A549 (cell line): ENCODE measurements at regions not wholly inside any gene's neighbourhood (a gene's known extent, or its start where the extent isn't known, plus 50 kb on each side); places are given as distances from the start of the nearest gene placed in this dataset.

ENCODE experiments used
- ATAC-seq, 2 experiments: fragments of 200-7000 bp in 1 of 2; fragments of >200 bp in 1 of 2; cut with Nextera tagmentation in 1 of 2; cut with Tn5 transposase in 1 of 2; 3 replicates each; pipeline versions ENCODE4 v1.8.0 to v1.9.1; 2018 to 2020; ENCODE audit warnings: mild to moderate bottlenecking in 1 of 2, moderate library complexity in 1 of 2
- CTCF ChIA-PET: fragments of 300-600 bp; sonication (Branson Sonifier 250); formaldehyde crosslinking; extraction: SDS; loops from one replicate; lab custom pipeline; 2021; ENCODE audit warnings: antibody characterized with exemption, inconsistent platforms; lab: Yijun Ruan, JAX
- POLR2A ChIA-PET: fragments of 350-600 bp; formaldehyde crosslinking; extraction: SDS; loops from one replicate; lab custom pipeline; 2021; ENCODE audit warnings: antibody characterized with exemption, inconsistent platforms; lab: Yijun Ruan, JAX
- DNase-seq, 2 experiments: peaks; one replicate each; pipeline versions ENCODE4 v3.0.0 to v3.0.0-alpha.2; 2011 to 2016; ENCODE audit warnings: low read depth in 1 of 2, low spot score in 1 of 2
- FAIRE-seq: peaks from 2 replicates; lab custom pipeline; 2011; peaks lifted over from hg19 to GRCh38; lab: Jason Lieb, UNC
- H3K27ac ChIP-seq, 2 experiments: fragments of >200 bp; sonication (Bioruptor Twin); formaldehyde crosslinking; 3 replicates each; pipeline ENCODE4 v1.5.1; 2016 to 2017
- H3K4me1 ChIP-seq: fragments of >200 bp; sonication (Bioruptor Twin); formaldehyde crosslinking; 3 replicates; pipeline ENCODE4 v1.6.1; 2016
- H3K4me2 ChIP-seq: fragments of >200 bp; sonication (Bioruptor Twin); formaldehyde crosslinking; 3 replicates; pipeline ENCODE4 v1.6.1; 2016
- H3K4me3 ChIP-seq: fragments of >200 bp; sonication (Bioruptor Twin); formaldehyde crosslinking; 3 replicates; pipeline ENCODE4 v1.5.1; 2016
- H3K9me3 ChIP-seq: fragments of >200 bp; sonication (Bioruptor Twin); formaldehyde crosslinking; 3 replicates; pipeline ENCODE4 v1.6.1; 2016
- CEBPB ChIP-seq, 2 experiments: fragments of >200 bp in 1 of 2; sonication (Bioruptor Twin) in 1 of 2; formaldehyde crosslinking in 1 of 2; IDR thresholded peaks; 2 replicates each; pipeline ENCODE4 v1.6.1; 2012 to 2016
- CHD4 ChIP-seq: fragments of 200-600 bp; sonication (generic); IDR thresholded peaks from 2 replicates; pipeline ENCODE4 v1.6.1; 2016; ENCODE audit warnings: antibody characterized with exemption, mild to moderate bottlenecking, borderline replicate concordance
- CTCF ChIP-seq: fragments of >200 bp; sonication (Bioruptor Twin); formaldehyde crosslinking; IDR thresholded peaks from 3 replicates; pipeline ENCODE4 v1.5.1; 2016
- EHF ChIP-seq: fragments of 250-450 bp; sonication (Bioruptor Pico); IDR thresholded peaks from 2 replicates; pipeline ENCODE4 v1.5.0; 2020; ENCODE audit warnings: mild to moderate bottlenecking
- FOSB ChIP-seq: fragments of 250-450 bp; sonication (Bioruptor Pico); IDR thresholded peaks from 2 replicates; pipeline ENCODE4 v1.5.0; 2020; ENCODE audit warnings: mild to moderate bottlenecking, moderate library complexity
- FOSL2 ChIP-seq, 2 experiments: fragments of 450-650 bp in 1 of 2; fragments of >200 bp in 1 of 2; sonication (Bioruptor Twin) in 1 of 2; formaldehyde crosslinking; IDR thresholded peaks; 2 replicates each; pipeline versions ENCODE4 v1.5.0 to v1.6.1; 2016 to 2020; ENCODE audit warnings: mild to moderate bottlenecking in 1 of 2, moderate library complexity in 1 of 2
- HDAC2 ChIP-seq: fragments of 200-600 bp; sonication (generic); IDR thresholded peaks from 2 replicates; pipeline ENCODE4 v1.6.1; 2016
- HEYL ChIP-seq: fragments of 250-450 bp; sonication (Bioruptor Pico); IDR thresholded peaks from 2 replicates; pipeline ENCODE4 v1.8.0; 2021; ENCODE audit warnings: mild to moderate bottlenecking, moderate library complexity
- HMGXB4 ChIP-seq: fragments of 250-450 bp; sonication (Bioruptor Pico); IDR thresholded peaks from 2 replicates; pipeline ENCODE4 v1.5.0; 2021; ENCODE audit warnings: mild to moderate bottlenecking, moderate library complexity, borderline replicate concordance
- HOXA7 ChIP-seq: fragments of 250-450 bp; sonication (Bioruptor Pico); IDR thresholded peaks from 2 replicates; pipeline ENCODE4 v1.5.0; 2020; ENCODE audit warnings: mild to moderate bottlenecking, moderate library complexity
- JUNB ChIP-seq: fragments of >200 bp; sonication (Bioruptor Twin); formaldehyde crosslinking; IDR thresholded peaks from 2 replicates; pipeline ENCODE4 v1.6.1; 2016
- KDM5A ChIP-seq: fragments of 200-600 bp; sonication (generic); IDR thresholded peaks from 2 replicates; pipeline ENCODE4 v1.6.1; 2016; ENCODE audit warnings: antibody characterized with exemption, mild to moderate bottlenecking
- MAFK ChIP-seq: fragments of 450-650 bp; IDR thresholded peaks from 2 replicates; pipeline ENCODE4 v1.6.1; 2014; ENCODE audit not compliant: partially characterized antibody
- MAZ ChIP-seq: fragments of 150-350 bp; IDR thresholded peaks from 2 replicates; pipeline ENCODE4 v1.6.1; 2014; ENCODE audit warnings: antibody characterized with exemption, low read depth, low read length, borderline replicate concordance
- PBX3 ChIP-seq: IDR thresholded peaks from 2 replicates; pipeline ENCODE4 v1.6.1; 2012
- POLR2AphosphoS2 ChIP-seq: conservative IDR thresholded peaks from 2 replicates; pipeline ENCODE4 v1.6.1; 2012; ENCODE audit warnings: low read length, improper control_type of control experiment, inconsistent platforms
- RAD21 ChIP-seq, 2 experiments: fragments of >200 bp in 1 of 2; sonication (Bioruptor Twin) in 1 of 2; formaldehyde crosslinking in 1 of 2; IDR thresholded peaks in 1 of 2; conservative IDR thresholded peaks in 1 of 2; 2 replicates in 1 of 2; 3 replicates in 1 of 2; pipeline ENCODE4 v1.6.1; 2012 to 2018; ENCODE audit warnings: inconsistent platforms in 1 of 2
- RARB ChIP-seq: fragments of 250-450 bp; sonication (Bioruptor Pico); IDR thresholded peaks from 2 replicates; pipeline ENCODE4 v1.8.0; 2021; ENCODE audit warnings: mild to moderate bottlenecking, moderate library complexity
- REST ChIP-seq: fragments of 200-600 bp; sonication (generic); IDR thresholded peaks from 2 replicates; pipeline ENCODE4 v1.6.1; 2016; ENCODE audit warnings: antibody characterized with exemption, mild to moderate bottlenecking, moderate library complexity
- RFX5 ChIP-seq: fragments of 450-650 bp; IDR thresholded peaks from 2 replicates; pipeline ENCODE4 v1.7.1; 2014; ENCODE audit warnings: antibody characterized with exemption, mild to moderate bottlenecking, moderate library complexity
- RNF2 ChIP-seq: fragments of 200-600 bp; sonication (generic); IDR thresholded peaks from 2 replicates; pipeline ENCODE4 v1.6.1; 2016; ENCODE audit warnings: low read depth, mild to moderate bottlenecking, antibody characterized with exemption, moderate library complexity, borderline replicate concordance
- SMC3 ChIP-seq: fragments of >200 bp; sonication (Bioruptor Twin); formaldehyde crosslinking; IDR thresholded peaks from 3 replicates; pipeline ENCODE4 v1.6.1; 2018; ENCODE audit warnings: inconsistent platforms
- TFCP2L1 ChIP-seq: fragments of 250-450 bp; sonication (Bioruptor Pico); IDR thresholded peaks from 2 replicates; pipeline ENCODE4 v1.5.0; 2021; ENCODE audit warnings: mild to moderate bottlenecking
- TP53 ChIP-seq: fragments of 250-450 bp; sonication (Bioruptor Pico); IDR thresholded peaks from 2 replicates; pipeline ENCODE4 v1.5.0; 2021; ENCODE audit warnings: mild to moderate bottlenecking, moderate library complexity
- ZNF302 ChIP-seq: fragments of 250-450 bp; sonication (Bioruptor Pico); IDR thresholded peaks from 2 replicates; pipeline ENCODE4 v1.9.0; 2021; ENCODE audit warnings: inconsistent platforms, mild to moderate bottlenecking, moderate library complexity
- ZSCAN20 ChIP-seq: fragments of 250-450 bp; sonication (Bioruptor Pico); IDR thresholded peaks from 2 replicates; pipeline ENCODE4 v1.8.0; 2022; ENCODE audit warnings: mild to moderate bottlenecking, moderate library complexity
- whole genome bisulfite sequencing: methylation state at CpG from one replicate; pipeline ENCODE4 v1.1.6; 2017; ENCODE audit errors: missing lambda C conversion rate; 5-methylcytosine and 5-hydroxymethylcytosine counted together

- H3K9me3 ChIP-seq, result no peaks in the 10 kb centered on the region; the same call in 2 of the 3 replicates
- TF ChIP-seq TFCP2L1 (CRISPR knock-in tag), result no peak
- TF ChIP-seq MAZ, result no peak
- no peak for TF ChIP-seq HDAC2
- ChIA-PET POLR2A (no interaction called here), CTCF (no interaction called here)
- WGBS, result no CpG with 5 or more reads among the region's 2 CpGs
- no peak overlapping the region for H3K4me3 ChIP-seq
- ATAC-seq (no peak), FAIRE-seq (no peak), DNase-seq (no peak)
- no peaks in the 10 kb centered on the region for H3K4me1 ChIP-seq
- H3K27ac ChIP-seq, result no peak overlapping the region
- H3K4me2 ChIP-seq, result no peak overlapping the region
These were observed 1721.6 kb downstream of the TP53TG3F start for GRCh38 chr16:35180970-35181369.

- H3K4me3 ChIP-seq, result no peak overlapping the region
- no peak for ATAC-seq
- H3K9me3 ChIP-seq, result no peaks in the 10 kb centered on the region; the same call in 2 of the 3 replicates
- no peak overlapping the region for H3K4me2 ChIP-seq
- no peak for DNase-seq
- TF ChIP-seq CEBPB (IDR thresholded peaks at IDR 0.05), result no peak
- TF ChIP-seq RNF2, result no peak
- TF ChIP-seq TP53 (CRISPR knock-in tag), result no peak
- no peak for TF ChIP-seq ZNF302 (CRISPR knock-in tag)
- no peak for TF ChIP-seq RFX5
- no peak for TF ChIP-seq ZSCAN20 (CRISPR knock-in tag)
- TF ChIP-seq HDAC2, result no peak
- no peak for TF ChIP-seq RAD21 (conservative IDR thresholded peaks at IDR 0.05 in 1 of 2, IDR thresholded peaks at IDR 0.05 in 1 of 2)
- no peak for TF ChIP-seq FOSL2 (IDR thresholded peaks at IDR 0.05)
- no peak for TF ChIP-seq FOSL2 (CRISPR knock-in tag; IDR thresholded peaks at IDR 0.05)
- no peak for TF ChIP-seq HOXA7 (CRISPR knock-in tag)
- no peak for TF ChIP-seq HMGXB4
- no peak for TF ChIP-seq FOSB
- no peak for TF ChIP-seq EHF (CRISPR knock-in tag)
- TF ChIP-seq POLR2AphosphoS2, result no peak
- TF ChIP-seq RARB (CRISPR knock-in tag), result no peak
- no peak for TF ChIP-seq PBX3
- TF ChIP-seq JUNB, result no peak
- ChIA-PET POLR2A (no interaction called here), CTCF (no interaction called here)
- FAIRE-seq, result no peak
- WGBS, result 6% methylated on average over 3 of the region's 6 CpGs
- H3K27ac ChIP-seq, result no peak overlapping the region
- no peaks in the 10 kb centered on the region for H3K4me1 ChIP-seq
These were observed 1722.1 kb downstream of the TP53TG3F start for GRCh38 chr16:35181422-35182030.

- H3K4me1 ChIP-seq, result no peaks in the 10 kb centered on the region
- TF ChIP-seq SMC3 (no peak), CHD4 (no peak), REST (no peak), CEBPB (IDR thresholded peaks at IDR 0.05) (no peak), HEYL (no peak), ZNF302 (CRISPR knock-in tag) (no peak), KDM5A (no peak), MAFK (no peak), FOSL2 (IDR thresholded peaks at IDR 0.05) (no peak), FOSL2 (CRISPR knock-in tag; IDR thresholded peaks at IDR 0.05) (no peak), CTCF (no peak)
These were observed 1722.7 kb downstream of the TP53TG3F start for GRCh38 chr16:35182043-35182677.

More at GRCh38 chr16:35182043-35182677, 1722.7 kb downstream of the TP53TG3F start:
- Histone ChIP-seq H3K4me3 (no peak overlapping the region), H3K27ac (no peak overlapping the region), H3K9me3 (no peaks in the 10 kb centered on the region; the same call in 2 of the 3 replicates), H3K4me2 (no peak overlapping the region)
- POLR2A ChIA-PET, result no interaction called here
- CTCF ChIA-PET, result no interaction called here
- ATAC-seq (no peak), FAIRE-seq (no peak), DNase-seq (no peak)
